Hippocampal formation (tissue), 2 donors: ENCODE measurements at regions not wholly inside any gene's neighbourhood (a gene's known extent, or its start where the extent isn't known, plus 50 kb on each side); places are given as distances from the start of the nearest gene placed in this dataset.
"Not testable (repeated sequence)": the region's sequence is repeated elsewhere in the genome, so short reads cannot be mapped to it uniquely, and the experiment has no call there.

ENCODE experiments used
- DNase-seq, 2 donors: peaks; one replicate each; lab custom pipeline; 2025; lab: John Stamatoyannopoulos, UW

DNA sequence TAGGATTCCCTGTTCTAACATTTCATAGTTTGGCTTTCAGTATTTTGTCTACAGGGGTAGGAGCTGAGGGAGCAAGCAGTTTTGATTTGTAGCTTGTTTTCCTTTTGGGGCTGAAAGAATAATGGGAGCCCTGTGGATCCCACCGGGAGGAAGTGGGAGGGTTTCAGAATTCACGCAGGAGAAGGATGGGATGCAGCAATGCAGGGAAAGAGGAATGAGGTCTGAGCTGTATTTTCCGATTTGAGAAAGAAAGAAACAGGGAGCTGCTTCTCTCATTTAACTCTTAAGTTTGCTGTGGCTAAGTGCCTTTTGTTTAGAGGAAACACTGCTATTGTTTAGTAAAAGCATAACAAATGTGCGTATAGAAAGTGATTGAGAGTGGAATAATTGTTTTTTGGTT is 141.0 kb downstream of the ADCYAP1 start:
- no peak for DNase-seq

DNA sequence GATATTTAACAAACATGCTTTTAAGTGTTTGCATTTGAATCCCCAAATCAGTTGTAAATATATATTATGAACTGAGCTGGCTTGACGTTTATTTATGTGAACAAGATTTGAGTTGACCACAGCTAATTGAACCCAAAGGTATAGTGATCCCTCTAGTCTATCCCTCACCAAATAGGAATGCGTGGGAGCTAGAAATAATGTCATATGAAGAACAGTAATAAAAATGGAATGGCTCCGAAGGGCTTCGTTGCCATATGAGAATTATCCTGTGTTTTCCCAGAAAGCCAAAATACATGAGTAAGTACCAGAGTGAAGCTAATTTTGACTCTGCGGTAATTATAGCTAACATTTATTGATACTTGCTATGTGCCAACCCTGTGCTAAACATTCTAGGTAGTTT is 142.7 kb downstream of the ADCYAP1 start:
- no peak for DNase-seq

DNA sequence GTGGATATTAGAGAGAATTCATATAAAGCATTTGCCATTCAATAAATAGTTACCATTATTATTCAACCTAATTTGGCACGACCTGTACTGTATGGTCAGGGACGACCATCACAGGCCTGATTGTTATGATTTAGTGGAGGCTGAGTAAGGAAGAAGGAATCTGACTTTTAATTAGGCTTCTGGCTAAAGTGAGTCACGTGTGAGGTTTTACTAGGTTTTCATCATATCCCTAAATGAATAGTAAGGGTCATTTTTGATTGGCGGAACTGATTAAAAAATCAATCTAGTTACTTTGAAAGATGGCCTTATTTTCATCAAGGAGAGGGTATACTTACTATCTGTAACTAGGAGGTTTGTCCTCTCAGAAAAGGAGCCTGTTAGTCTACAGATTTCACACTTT is 143.4 kb downstream of the ADCYAP1 start:
- DNase-seq, result no peak

DNA sequence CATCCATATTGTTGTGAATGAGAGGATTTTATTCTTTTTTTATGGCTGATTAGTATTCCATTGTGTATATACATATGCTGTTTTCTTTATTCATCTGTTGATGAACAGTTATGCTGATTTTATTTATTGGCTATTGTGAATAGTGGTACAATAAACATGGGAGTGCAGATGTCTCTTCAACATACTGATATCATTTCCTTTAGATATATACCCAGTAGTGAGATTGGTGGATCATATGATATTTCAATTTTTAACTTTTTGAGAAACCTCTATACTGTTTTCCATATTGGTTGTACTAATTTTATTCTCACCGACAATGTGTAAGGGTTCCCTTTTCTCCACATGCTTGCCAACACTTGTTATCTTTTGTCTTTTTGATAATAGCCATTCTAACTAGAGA is 144.5 kb downstream of the ADCYAP1 start:
- no peak for DNase-seq

DNA sequence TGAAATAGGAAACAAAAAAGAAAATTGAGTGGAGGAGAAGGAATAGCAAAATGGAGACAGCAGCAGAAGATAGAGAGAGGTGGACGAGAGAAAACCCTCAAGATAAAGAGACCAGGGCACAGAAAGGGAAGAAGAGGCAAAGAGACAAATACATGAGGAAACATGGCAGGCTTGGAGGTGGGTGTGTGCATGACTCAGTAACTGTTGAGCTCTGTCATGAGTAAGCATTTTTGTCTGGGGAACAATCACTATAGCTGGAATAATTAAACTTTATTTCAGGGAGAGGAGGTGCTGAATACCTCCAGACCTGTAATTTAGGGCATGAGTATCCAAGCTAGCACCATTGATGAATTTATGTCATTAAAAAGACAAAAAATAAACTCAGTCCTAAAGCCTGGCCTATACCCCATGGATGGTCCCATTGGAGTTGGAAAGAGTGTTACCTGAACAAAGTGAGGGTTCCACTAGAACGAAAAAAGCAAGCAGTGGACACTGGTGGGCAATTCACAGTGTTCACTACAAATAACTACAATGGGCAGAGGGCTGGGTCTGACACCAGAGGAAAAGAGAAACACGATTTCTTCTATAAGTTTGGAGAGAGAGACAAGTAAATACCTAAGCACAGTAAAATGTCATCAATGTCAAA is 145.5 kb downstream of the ADCYAP1 start:
- no peak for DNase-seq

DNA sequence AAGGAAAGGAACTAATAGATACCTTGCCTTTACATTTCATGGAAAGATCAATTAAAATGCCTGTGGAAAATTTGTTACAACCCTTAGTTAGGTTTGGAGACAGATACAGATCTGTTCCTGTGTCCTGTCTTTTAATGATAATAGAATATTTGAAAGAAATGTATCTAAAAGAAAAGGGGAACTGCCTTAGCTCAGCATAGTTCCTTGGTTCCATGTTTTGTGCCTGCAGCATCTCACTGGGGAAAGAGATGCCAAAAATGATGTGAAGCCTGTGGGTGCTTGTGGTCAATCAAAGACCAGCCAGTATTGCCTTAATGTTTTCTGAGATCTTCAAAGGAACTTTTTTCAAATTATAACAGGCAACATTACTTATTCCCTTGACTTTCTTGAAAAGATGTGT is 147.6 kb downstream of the ADCYAP1 start:
- no peak for DNase-seq

DNA sequence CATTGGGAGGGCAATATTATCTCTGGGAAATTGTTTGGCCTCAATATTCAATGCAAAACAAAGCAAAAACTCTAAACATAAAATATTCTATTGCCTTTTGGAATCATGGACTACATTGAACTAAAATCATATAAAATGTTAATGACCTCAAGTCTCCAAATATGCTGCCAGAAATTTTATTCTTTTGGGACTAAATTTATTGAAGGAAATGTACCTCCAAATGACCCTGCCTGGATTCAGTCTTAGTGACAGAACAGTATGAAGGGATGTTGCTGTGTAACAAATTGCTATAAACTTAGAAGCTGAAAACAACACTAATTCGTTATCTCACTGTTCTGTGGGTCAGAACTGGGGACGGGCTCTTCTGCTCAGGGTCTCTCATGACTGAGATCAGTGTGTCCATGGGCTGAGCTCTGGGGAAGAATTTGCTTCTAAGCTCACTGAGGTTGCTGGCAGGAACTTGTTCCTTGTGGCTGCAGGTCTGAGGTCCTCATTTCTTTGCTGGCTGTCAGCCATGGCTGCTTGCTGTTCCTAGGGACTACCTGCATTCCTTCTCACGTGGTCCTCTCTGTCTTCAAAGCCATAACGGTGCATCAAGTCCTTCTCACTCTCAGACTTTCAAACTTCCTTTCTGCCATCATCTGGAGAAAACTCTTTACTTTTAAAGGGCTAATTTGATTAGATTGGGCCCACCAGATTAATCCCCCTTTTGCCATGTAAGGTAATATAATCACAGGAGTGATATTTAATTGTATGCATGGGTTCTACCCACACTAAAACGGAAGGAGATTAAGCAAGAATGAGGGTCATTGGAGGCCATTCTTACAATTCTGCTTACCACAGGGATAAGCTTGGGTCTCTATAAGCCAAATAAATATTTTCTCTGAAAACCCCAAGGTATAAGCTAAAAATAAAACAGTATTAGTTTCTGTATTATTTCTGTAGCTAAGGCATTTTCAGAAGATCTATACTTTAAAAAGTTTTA is 149.0 kb downstream of the ADCYAP1 start:
- DNase-seq, result no peak

DNA sequence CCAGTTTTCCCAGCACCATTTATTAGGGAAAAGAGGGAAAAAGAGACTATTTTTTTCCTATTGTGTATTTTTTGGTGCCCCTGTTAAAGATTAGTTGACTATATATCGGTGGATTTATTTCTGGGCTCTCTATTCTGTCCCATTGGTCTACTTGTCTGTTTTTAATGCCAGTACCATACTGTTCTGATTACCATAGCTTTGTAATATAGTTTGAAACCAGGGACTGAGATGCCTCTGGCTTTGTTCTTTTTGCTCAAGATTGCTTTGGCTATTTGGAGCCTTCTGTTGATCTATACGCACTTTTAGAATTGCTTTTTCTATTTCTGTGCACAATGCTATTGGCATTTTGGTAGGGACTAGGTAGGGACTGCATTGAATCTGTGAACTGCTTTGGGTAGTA is 151.7 kb downstream of the ADCYAP1 start:
- no peak for DNase-seq

DNA sequence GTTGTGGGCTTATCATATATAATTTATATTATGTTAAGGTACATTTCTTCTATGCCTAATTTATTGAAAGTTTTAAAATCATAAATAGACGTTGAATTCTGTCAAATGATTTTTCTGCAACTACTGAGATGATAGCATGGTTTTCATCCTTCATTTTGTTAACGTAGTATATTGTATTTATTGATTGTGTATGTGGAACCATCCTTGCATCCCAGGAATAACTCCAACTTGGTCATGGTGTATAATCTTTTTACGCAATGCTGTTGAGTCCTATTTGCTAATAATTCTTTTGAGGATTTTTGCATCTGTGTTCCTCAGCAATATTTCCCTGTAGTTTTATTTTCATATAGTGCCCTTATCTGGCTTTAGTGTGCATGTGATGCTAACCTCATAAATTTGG is 152.7 kb downstream of the ADCYAP1 start:
- no peak for DNase-seq

DNA sequence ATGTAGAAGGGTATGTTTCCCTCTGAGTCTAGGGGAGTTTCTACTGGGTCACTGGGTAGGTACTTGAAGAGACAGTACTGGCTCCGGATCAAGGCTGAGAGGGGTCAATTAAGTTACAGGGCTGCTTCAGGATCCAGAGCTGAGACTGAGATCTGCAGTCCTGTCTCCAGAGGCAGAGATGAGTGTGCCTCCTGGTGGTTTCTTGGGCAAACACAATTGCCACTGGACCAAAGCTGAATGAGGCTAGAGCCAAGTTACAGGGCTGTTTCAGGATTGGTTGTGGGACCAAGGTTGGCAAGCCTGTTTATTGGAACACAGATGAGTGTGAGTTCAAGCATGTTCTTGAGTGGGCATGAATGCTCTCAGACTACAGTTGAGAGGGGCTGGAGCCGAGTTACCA is 157.9 kb downstream of the ADCYAP1 start:
- DNase-seq, result no peak

DNA sequence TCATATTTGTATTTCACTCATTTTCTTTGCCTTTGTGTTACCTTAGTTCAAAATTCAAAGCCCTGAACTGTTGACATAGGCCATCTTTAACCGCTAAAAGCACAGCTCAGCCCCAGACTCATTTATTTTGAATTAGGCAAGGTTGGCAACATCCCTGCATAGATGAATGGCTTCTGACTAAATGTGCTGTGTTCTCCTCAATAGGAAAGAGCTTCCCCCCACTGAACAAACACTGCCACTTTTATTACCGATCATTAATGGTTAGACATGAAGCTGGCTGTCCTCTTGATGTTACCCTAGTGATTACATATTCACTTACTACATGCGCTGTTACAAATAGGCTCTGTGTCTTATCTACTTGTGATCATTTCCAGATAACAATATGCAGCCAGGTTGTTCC is 170.7 kb downstream of the ADCYAP1 start:
- no peak for DNase-seq

DNA sequence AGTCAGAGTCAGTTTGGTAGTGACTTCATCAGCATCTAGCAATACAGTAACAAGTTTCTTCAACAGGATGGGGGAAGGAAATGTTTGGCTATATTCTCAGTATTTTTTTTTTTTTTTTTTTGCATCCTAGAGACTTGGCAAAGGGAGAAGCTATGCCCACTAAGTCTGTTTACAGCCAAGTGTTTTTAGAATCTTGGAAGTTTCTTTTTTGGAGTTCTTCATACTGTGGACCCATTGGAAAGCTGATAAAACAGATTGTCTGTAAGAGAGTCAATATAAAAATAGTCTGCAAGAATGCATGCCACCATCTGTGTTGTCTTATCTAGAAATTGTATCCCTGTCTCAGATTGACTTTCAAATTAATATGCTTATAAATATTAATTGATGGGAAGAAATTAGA is 171.2 kb downstream of the ADCYAP1 start:
- DNase-seq, result no peak

DNA sequence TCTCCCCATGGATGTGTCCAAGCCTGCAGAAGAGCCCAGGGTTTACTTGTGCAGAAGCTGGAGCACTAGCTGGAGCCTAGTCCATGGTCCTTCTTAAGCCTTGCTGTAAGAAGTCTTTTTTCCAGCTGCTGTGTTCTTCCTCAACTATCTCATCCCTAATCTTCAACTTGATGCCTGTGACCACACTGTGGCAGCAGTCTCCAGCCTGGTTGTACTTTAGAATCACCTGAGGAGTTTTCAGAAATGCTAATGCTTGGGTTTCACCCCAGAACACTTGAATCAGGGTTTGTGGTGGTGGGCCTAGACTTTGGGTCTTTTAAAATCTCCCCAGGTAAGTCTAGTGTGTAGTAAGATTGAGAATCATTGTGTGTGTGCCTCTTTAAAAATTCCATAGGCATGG is 173.6 kb downstream of the ADCYAP1 start:
- no peak for DNase-seq

DNA sequence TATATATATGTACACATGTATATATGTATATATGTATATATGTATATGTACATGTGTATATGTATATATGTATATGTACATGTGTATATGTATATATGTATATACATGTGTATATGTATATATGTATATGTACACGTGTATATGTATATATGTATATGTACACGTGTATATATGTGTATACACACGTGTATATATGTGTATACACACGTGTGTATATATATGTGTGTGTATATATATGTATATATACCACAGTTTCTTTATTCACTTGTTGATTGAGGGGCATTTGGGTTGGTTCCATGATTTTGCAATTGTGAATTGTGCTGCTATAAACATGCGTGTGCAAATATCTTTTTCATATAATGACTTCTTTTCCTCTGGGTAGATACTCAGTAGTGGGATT is 179.0 kb downstream of the ADCYAP1 start:
- DNase-seq, result not testable (repeated sequence)

DNA sequence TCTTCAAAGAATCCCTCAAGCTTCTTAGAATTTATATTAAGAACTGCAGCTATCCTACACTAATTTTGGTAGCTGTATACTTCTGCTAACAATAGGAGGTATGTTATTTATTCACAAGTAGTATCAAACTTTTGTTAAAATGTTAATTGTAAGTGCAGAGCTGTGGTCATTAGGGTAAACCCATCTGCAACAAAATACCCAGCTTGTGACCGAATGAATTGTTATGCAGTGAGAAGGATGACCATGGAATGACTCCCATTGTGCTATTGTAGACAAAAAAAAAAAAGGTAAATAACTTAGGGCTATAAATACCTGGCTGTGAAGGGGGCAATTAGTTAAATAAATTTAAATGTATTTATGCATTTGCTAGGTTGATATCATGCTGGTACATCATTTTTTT is 186.1 kb downstream of the ADCYAP1 start:
- no peak for DNase-seq

DNA sequence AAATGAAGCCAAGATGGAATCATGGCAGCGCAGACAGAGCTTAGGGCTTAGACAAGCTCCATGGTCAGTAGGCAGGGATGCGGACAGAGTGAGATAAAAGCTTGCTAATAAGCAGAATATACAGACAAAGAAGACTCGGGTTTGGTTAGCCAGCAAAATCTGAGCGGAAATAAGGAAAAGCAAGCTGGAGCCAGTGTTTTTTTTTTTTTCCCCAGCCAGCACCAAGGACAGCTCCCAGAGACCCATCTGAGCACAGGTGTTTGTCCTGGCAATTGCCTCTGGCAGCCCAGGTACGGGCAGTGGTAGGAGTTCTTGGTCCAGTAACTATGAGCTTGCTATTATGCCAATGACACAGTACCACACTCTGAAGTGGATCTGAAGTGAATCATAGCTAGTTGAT is 187.6 kb downstream of the ADCYAP1 start:
- no peak for DNase-seq

DNA sequence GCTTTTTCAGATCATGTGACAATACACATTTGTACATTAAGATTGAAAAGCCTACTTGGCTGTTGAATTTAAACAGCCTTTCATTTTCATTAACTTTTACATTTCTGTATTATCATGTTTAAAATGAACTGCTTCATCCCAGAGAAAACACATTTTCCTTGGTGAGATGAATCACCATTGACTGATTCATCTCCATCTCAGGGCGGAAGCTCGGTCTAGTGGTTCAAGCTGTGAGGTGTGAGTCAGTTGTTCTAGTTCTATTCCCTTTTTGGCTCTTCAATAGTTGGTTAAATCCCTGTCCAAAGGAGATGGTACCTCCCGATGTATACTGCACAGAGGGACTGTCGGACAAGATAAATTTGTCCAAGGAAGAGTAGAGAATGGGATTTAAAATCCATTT is 189.7 kb downstream of the ADCYAP1 start:
- DNase-seq, result no peak

DNA sequence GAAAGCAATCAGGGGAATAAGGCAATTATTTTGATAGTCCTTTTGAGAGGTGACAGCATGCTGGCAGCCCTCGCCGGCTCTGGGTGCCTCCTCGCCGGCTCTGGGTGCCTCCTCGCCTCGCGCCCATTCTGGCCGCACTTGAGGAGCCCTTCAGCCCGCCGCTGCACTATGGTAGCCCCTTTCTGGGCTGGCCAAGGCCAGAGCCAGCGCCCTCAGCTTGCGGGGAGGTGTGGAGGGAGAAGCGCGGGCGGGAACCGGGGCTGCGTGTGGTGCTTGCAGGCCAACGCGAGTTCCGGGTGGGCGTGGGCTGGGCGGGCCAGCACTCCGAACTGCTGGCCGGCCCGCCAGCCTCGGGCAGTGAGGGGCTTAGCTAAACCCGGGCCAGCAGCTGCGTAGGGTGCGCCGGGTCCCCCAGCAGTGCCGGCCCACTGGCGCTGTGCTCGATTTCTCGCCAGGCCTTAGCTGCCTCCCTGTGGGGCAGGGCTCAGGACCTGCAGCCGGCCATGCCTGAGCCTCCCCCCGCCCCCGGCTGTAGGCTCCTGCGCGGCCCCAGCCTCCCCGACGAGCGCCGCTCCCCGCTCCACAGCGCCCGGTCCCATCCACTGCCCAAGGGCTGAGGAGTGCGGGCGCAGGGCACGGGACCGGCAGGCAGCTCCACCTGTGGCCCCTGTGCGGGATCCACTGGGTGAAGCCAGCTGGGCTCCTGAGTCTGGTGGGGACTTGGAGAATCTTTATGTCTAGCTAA is 193.5 kb downstream of the ADCYAP1 start:
- not testable (repeated sequence) for DNase-seq

DNA sequence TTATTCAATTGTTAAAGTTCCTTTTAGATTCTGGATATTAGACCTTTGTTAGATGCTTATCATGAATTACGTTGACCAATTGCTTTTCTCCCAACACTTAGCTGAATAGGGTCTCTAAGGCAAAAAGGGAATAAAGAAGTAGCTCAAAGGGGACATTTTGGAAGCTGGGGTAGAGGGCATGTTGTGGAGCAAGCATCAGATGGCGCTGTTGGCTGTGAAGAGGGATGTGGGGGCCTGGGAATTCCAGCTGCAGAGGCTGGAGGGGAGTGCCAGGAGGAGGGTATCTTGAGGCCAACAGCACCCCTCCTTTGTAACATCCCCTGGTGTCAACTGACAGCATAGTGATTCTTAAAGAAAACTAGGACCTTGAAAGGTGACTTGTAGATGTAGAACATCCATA is 198.2 kb downstream of the ADCYAP1 start:
- DNase-seq, result no peak

DNA sequence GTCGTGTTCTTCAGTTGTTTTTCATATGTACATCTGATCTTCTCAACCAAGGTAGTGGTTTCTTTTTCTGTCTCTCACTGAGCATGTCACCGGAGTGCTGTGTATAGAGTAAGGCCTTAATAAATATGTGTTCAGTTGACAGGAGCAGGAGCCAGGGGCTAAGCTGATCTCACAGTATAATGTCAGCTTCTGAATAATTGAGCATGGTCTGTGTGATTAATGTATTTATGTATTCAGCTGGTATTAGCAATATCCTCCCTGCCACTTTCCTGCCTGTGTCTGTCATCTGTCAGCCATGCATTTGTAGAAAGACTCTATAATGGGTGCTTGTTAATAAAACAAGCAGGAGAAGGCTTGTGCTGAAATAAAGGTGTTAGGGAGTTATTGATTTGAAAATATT is 198.9 kb downstream of the ADCYAP1 start:
- DNase-seq, result no peak

DNA sequence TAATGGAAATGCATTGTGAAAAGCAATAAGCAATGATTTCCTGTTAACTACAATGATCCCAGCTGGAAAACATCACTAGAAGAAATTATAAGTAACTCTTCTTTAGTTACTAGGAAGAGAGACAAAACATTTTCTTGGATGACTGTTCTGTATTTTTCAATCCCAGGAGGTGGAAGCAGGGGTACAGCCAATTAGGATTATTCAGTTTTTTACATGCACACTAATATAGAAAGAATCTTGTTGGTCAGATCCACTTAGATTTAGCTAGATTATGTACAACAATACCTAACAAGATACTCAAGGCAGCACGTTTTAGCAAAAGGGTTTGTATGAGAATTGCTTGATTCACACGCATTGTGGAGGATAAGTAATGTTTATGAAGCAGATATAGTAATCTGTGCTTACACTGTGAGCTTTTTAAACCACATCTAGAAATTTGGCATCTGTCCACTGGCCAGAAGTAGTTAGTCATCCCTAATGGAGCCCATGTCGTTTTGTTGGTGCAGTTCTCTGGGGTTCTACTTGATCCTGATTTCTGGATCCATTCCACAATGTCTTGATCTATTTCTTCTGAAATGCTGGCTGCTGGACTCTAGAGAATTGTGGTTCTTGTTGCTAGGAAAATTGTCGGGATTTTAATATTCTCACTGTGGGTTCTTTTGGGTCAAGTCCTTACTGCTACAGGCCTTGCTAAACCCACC is 199.7 kb downstream of the ADCYAP1 start:
- DNase-seq, result no peak

DNA sequence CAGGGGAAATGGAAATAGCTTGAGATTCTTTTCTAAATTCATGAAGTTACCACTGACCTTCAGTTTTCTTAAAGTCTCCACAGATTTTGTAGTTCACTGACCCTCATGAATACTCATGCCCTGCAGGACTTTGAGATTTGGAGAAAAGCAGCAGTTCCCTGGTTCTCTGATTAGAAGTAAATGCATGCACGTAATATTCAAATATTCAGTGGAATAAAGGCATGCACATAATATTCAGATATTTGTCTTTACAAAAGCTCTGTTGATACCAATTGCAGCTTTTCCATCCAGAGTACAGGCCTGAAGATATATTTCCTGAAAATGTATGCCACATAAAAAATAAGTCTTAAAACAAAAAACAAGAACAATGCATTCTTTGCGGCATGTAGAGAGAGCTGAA is 219.8 kb downstream of the ADCYAP1 start:
- no peak for DNase-seq
